Fibroblast of lung (primary cell): ENCODE measurements at regions not wholly inside any gene's neighbourhood (a gene's known extent, or its start where the extent isn't known, plus 50 kb on each side); places are given as distances from the start of the nearest gene placed in this dataset.

Source experiments
- EZH2 ChIP-seq: IDR thresholded peaks from 2 replicates; pipeline ENCODE4 v1.5.1; 2012; ENCODE audit warnings: low read length, control low read depth, mild to moderate bottlenecking; ENCODE audit errors: missing control alignments
- TF ChIP-seq, protein P1 (sequence below), 2 donors: IDR thresholded peaks in 1 of 2; conservative IDR thresholded peaks in 1 of 2; 1 replicate in 1 of 2; 2 replicates in 1 of 2; pipeline ENCODE4 v1.5.1; 2011 to 2012; ENCODE audit warnings: low read length in 2 of 2, control low read depth in 1 of 2, inconsistent platforms in 1 of 2, low read depth in 1 of 2, mild to moderate bottlenecking in 1 of 2

- TF ChIP-seq, protein P1, sequence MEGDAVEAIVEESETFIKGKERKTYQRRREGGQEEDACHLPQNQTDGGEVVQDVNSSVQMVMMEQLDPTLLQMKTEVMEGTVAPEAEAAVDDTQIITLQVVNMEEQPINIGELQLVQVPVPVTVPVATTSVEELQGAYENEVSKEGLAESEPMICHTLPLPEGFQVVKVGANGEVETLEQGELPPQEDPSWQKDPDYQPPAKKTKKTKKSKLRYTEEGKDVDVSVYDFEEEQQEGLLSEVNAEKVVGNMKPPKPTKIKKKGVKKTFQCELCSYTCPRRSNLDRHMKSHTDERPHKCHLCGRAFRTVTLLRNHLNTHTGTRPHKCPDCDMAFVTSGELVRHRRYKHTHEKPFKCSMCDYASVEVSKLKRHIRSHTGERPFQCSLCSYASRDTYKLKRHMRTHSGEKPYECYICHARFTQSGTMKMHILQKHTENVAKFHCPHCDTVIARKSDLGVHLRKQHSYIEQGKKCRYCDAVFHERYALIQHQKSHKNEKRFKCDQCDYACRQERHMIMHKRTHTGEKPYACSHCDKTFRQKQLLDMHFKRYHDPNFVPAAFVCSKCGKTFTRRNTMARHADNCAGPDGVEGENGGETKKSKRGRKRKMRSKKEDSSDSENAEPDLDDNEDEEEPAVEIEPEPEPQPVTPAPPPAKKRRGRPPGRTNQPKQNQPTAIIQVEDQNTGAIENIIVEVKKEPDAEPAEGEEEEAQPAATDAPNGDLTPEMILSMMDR (conservative IDR thresholded peaks at IDR 0.05 in 1 of 2, IDR thresholded peaks at IDR 0.05 in 1 of 2; ENCODE audit: low read depth in 1 of 2, low read length in 2 of 2), result no peak
- no peak for TF ChIP-seq EZH2
Measured at GRCh38 chr5:112581811-112582320, 155.8 kb upstream of the APC start.
